HCT116 (cell line): ENCODE measurements at regions not wholly inside any gene's neighbourhood (a gene's known extent, or its start where the extent isn't known, plus 50 kb on each side); places are given as distances from the start of the nearest gene placed in this dataset.

Source experiments
- ATAC-seq: fragments of 200-7000 bp; cut with Tn5 transposase; 2 replicates; pipeline ENCODE4 v1.9.1; 2020; ENCODE audit warnings: mild to moderate bottlenecking, moderate library complexity
- BruUV-seq: library from RNA; stranded (reverse); fragments of 400-500 nt; replicated peaks from 2 replicates; lab custom pipeline; 2021; lab: Mats Ljungman, UMichigan
- CTCF ChIA-PET: fragments of 300-600 bp; sonication (Branson Sonifier 250); formaldehyde crosslinking; loops from one replicate; lab custom pipeline; 2021; ENCODE audit warnings: antibody characterized with exemption; lab: Charles Lee
- POLR2A ChIA-PET: fragments of 300-600, 350-600 bp; sonication (Branson Sonifier 250); formaldehyde crosslinking; loops from one replicate; lab custom pipeline; 2021; ENCODE audit warnings: antibody characterized with exemption; lab: Charles Lee
- RAD21 ChIA-PET, 2 experiments: fragments of 300-600 bp; sonication (Branson Sonifier 250); formaldehyde crosslinking; loops; one replicate each; lab custom pipeline; 2023; ENCODE audit warnings: low total read pairs in 2 of 2; ENCODE audit not compliant: uncharacterized antibody in 2 of 2, unreplicated experiment in 2 of 2, low non-redundant PET in 1 of 2; lab: Charles Lee
- DNase-seq: peaks from one replicate; pipeline ENCODE4 v3.0.0-alpha.2; 2010; ENCODE audit warnings: low read depth, low spot score
- H2AFZ ChIP-seq: fragments of 200-600 bp; shearing (Covaris generic), sonication (generic); 2 replicates; pipeline ENCODE4 v1.6.1; 2017; ENCODE audit warnings: low read depth, mixed run types, mixed read lengths, antibody characterized with exemption, low read length; ENCODE audit not compliant: poor library complexity, severe bottlenecking
- H3K27ac ChIP-seq: 2 replicates; pipeline ENCODE4 v1.5.1; 2012; ENCODE audit warnings: low read depth, low read length
- H3K27me3 ChIP-seq: fragments of 200-600 bp; sonication (generic); 2 replicates; pipeline ENCODE4 v1.6.1; 2016; ENCODE audit warnings: mixed run types, low read length, mixed read lengths; ENCODE audit not compliant: insufficient read depth
- H3K36me3 ChIP-seq, 2 experiments: fragments of 200-500 bp in 1 of 2; fragments of 200-600 bp in 1 of 2; sonication (Bioruptor generic) in 1 of 2; sonication (generic) in 1 of 2; 2 replicates each; pipeline versions ENCODE4 v1.5.1 to v1.6.1; 2014 to 2016; ENCODE audit warnings: low read length in 2 of 2, inconsistent platforms in 1 of 2, mixed read lengths in 1 of 2, mixed run types in 1 of 2; ENCODE audit not compliant: insufficient read depth in 2 of 2, control insufficient read depth in 1 of 2
- H3K4me1 ChIP-seq, 2 experiments: fragments of 200-600 bp in 1 of 2; sonication (generic) in 1 of 2; 2 replicates each; pipeline versions ENCODE4 v1.5.1 to v1.6.1; 2012 to 2017; ENCODE audit warnings: low read length in 2 of 2, inconsistent platforms in 1 of 2, mild to moderate bottlenecking in 1 of 2, mixed read lengths in 1 of 2, mixed run types in 1 of 2, moderate library complexity in 1 of 2; ENCODE audit not compliant: insufficient read depth in 2 of 2, control insufficient read depth in 1 of 2
- H3K4me2 ChIP-seq: fragments of 200-600 bp; sonication (generic); 2 replicates; pipeline ENCODE4 v1.6.1; 2017; ENCODE audit warnings: mixed run types, low read length, mixed read lengths
- H3K4me3 ChIP-seq, 2 experiments: fragments of 200-600 bp in 1 of 2; sonication (generic) in 1 of 2; replicated peaks in 1 of 2; 2 replicates each; pipeline ENCODE4 v1.5.1; 2011 to 2016; ENCODE audit warnings: low read length in 2 of 2, control low read depth in 1 of 2, low read depth in 1 of 2, mild to moderate bottlenecking in 1 of 2, mixed read lengths in 1 of 2, mixed run types in 1 of 2
- H3K79me2 ChIP-seq: fragments of 200-600 bp; sonication (generic); 2 replicates; pipeline ENCODE4 v1.6.1; 2017; ENCODE audit warnings: mild to moderate bottlenecking, mixed run types, low read length, moderate library complexity, mixed read lengths; ENCODE audit not compliant: insufficient read depth
- H3K9ac ChIP-seq: fragments of 200-600 bp; sonication (generic); 2 replicates; pipeline ENCODE4 v1.6.1; 2016; ENCODE audit warnings: low read length, mixed read lengths
- H3K9me2 ChIP-seq: fragments of 200-600 bp; sonication (generic), shearing (Covaris generic); 2 replicates; pipeline ENCODE4 v1.6.1; 2017; ENCODE audit warnings: mixed run types, mild to moderate bottlenecking, moderate library complexity; ENCODE audit not compliant: insufficient read depth
- H3K9me3 ChIP-seq, 2 experiments: fragments of 200-500 bp in 1 of 2; fragments of 200-600 bp in 1 of 2; sonication (Bioruptor generic) in 1 of 2; sonication (generic) in 1 of 2; 2 replicates each; pipeline ENCODE4 v1.6.1; 2014 to 2017; ENCODE audit warnings: low read length in 2 of 2, mixed read lengths in 2 of 2, inconsistent platforms in 1 of 2, low read depth in 1 of 2, mild to moderate bottlenecking in 1 of 2, mixed run types in 1 of 2, moderate library complexity in 1 of 2; ENCODE audit not compliant: control insufficient read depth in 1 of 2, insufficient read depth in 1 of 2
- H4K20me1 ChIP-seq: fragments of 200-600 bp; sonication (generic), shearing (Covaris generic); 2 replicates; pipeline ENCODE4 v1.6.1; 2017; ENCODE audit warnings: mixed run types, mild to moderate bottlenecking, moderate library complexity; ENCODE audit not compliant: insufficient read depth
- CBX3 ChIP-seq: IDR thresholded peaks from 2 replicates; pipeline ENCODE4 v1.6.1; 2012; ENCODE audit warnings: low read depth
- CEBPB ChIP-seq: IDR thresholded peaks from 2 replicates; pipeline ENCODE4 v1.6.1; 2012; ENCODE audit warnings: low read depth
- CTCF ChIP-seq, 3 experiments: fragments of 200-600 bp in 1 of 3; sonication (generic) in 1 of 3; IDR thresholded peaks in 2 of 3; conservative IDR thresholded peaks in 1 of 3; 2 replicates each; pipeline ENCODE4 v1.5.1; 2012 to 2017; ENCODE audit warnings: low read depth in 2 of 3, low read length in 2 of 3, antibody characterized with exemption in 1 of 3, borderline replicate concordance in 1 of 3, control low read depth in 1 of 3, mild to moderate bottlenecking in 1 of 3, mixed read lengths in 1 of 3, mixed run types in 1 of 3, moderate library complexity in 1 of 3; ENCODE audit not compliant: insufficient read depth in 1 of 3
- ELF1 ChIP-seq: IDR thresholded peaks from 2 replicates; pipeline ENCODE4 v1.6.1; 2012; ENCODE audit warnings: low read depth, borderline replicate concordance
- EZH2 ChIP-seq: fragments of 200-600 bp; sonication (generic); IDR thresholded peaks from 2 replicates; pipeline ENCODE4 v1.6.1; 2017; ENCODE audit warnings: antibody characterized with exemption, mixed run types
- MAX ChIP-seq: IDR thresholded peaks from 2 replicates; pipeline ENCODE4 v1.6.1; 2012
- RAD21 ChIP-seq: IDR thresholded peaks from 2 replicates; pipeline ENCODE4 v1.6.1; 2012; ENCODE audit warnings: low read depth, mild to moderate bottlenecking
- REST ChIP-seq: IDR thresholded peaks from 2 replicates; pipeline ENCODE4 v1.6.1; 2012; ENCODE audit warnings: low read depth
- SP1 ChIP-seq: IDR thresholded peaks from 2 replicates; pipeline ENCODE4 v1.6.1; 2012; ENCODE audit warnings: low read depth
- SRF ChIP-seq: IDR thresholded peaks from 2 replicates; pipeline ENCODE4 v1.6.1; 2012; ENCODE audit warnings: low read depth
- YY1 ChIP-seq: IDR thresholded peaks from 2 replicates; pipeline ENCODE4 v1.6.1; 2011; ENCODE audit warnings: low read length, low read depth, moderate library complexity, mild to moderate bottlenecking; ENCODE audit not compliant: insufficient replicate concordance; ENCODE audit errors: extremely low read depth
- ZBTB33 ChIP-seq: IDR thresholded peaks from 2 replicates; pipeline ENCODE4 v1.6.1; 2011; ENCODE audit warnings: mild to moderate bottlenecking, low read length, moderate library complexity; ENCODE audit not compliant: insufficient replicate concordance; ENCODE audit errors: extremely low read depth
- ZNF274 ChIP-seq: fragments of 200-500 bp; sonication (Bioruptor generic); IDR thresholded peaks from 2 replicates; pipeline ENCODE4 v1.6.1; 2014; ENCODE audit warnings: mild to moderate bottlenecking, low read depth, low read length, inconsistent platforms
- intact Hi-C: fragments of 100-400 bp; cut with micrococcal nuclease; formaldehyde crosslinking; loops from 2 replicates; pipeline ENCODE4 v1.10.0; 2022

- CTCF ChIA-PET = no interaction called here
These were observed 523.9 kb downstream of the BMP2 start for GRCh38 chr20:7291323-7291943.

More at GRCh38 chr20:7291323-7291943, 523.9 kb downstream of the BMP2 start:
- ChIA-PET POLR2A (no interaction called here), RAD21 (no interaction called here)
- Histone ChIP-seq H3K79me2 (no peaks in the 10 kb centered on the region), H3K4me1 (no peaks in the 10 kb centered on the region), H3K4me3 (no peak overlapping the region), H3K9me2 (no peaks in the 10 kb centered on the region), H3K9ac (no peak overlapping the region), H3K9me3 (peaks cover 0 to 15% of the 10 kb centered on the region in 2 experiments; a peak in 2 of 4 replicates), H4K20me1 (no peaks in the 10 kb centered on the region), H3K27ac (no peak overlapping the region), H3K4me2 (no peak overlapping the region), H3K27me3 (no peaks in the 10 kb centered on the region), H3K36me3 (no peaks in the 10 kb centered on the region), H2AFZ (no peak overlapping the region)
- BruUV-seq = no TSS peak
- TF ChIP-seq MAX (no peak), ZBTB33 (no peak), REST (no peak), SRF (no peak), YY1 (no peak), ZNF274 (no peak), EZH2 (no peak), CTCF (IDR thresholded peaks at IDR 0.05 in 2 of 3, conservative IDR thresholded peaks at IDR 0.05 in 1 of 3; ENCODE audit: borderline replicate concordance in 1 of 3, insufficient read depth in 1 of 3, low read depth in 2 of 3, low read length in 2 of 3) (no peak), CBX3 (no peak), CEBPB (no peak), SP1 (no peak), ELF1 (no peak), RAD21 (no peak)
- ATAC-seq (no peak), DNase-seq (no peak)
- intact Hi-C loops = no loop called here
